A549 (cell line): ENCODE measurements at regions not wholly inside any gene's neighbourhood (a gene's known extent, or its start where the extent isn't known, plus 50 kb on each side); places are given as distances from the start of the nearest gene placed in this dataset.

ENCODE experiments used
- ATAC-seq, 2 experiments: fragments of 200-7000 bp in 1 of 2; fragments of >200 bp in 1 of 2; cut with Nextera tagmentation in 1 of 2; cut with Tn5 transposase in 1 of 2; 3 replicates each; pipeline versions ENCODE4 v1.8.0 to v1.9.1; 2018 to 2020; ENCODE audit warnings: mild to moderate bottlenecking in 1 of 2, moderate library complexity in 1 of 2
- CTCF ChIA-PET: fragments of 300-600 bp; sonication (Branson Sonifier 250); formaldehyde crosslinking; extraction: SDS; loops from one replicate; lab custom pipeline; 2021; ENCODE audit warnings: antibody characterized with exemption, inconsistent platforms; lab: Yijun Ruan, JAX
- POLR2A ChIA-PET: fragments of 350-600 bp; formaldehyde crosslinking; extraction: SDS; loops from one replicate; lab custom pipeline; 2021; ENCODE audit warnings: antibody characterized with exemption, inconsistent platforms; lab: Yijun Ruan, JAX
- DNase-seq, 2 experiments: peaks; one replicate each; pipeline versions ENCODE4 v3.0.0 to v3.0.0-alpha.2; 2011 to 2016; ENCODE audit warnings: low read depth in 1 of 2, low spot score in 1 of 2
- FAIRE-seq: peaks from 2 replicates; lab custom pipeline; 2011; peaks lifted over from hg19 to GRCh38; lab: Jason Lieb, UNC
- H3K27ac ChIP-seq, 2 experiments: fragments of >200 bp; sonication (Bioruptor Twin); formaldehyde crosslinking; 3 replicates each; pipeline ENCODE4 v1.5.1; 2016 to 2017
- H3K4me1 ChIP-seq: fragments of >200 bp; sonication (Bioruptor Twin); formaldehyde crosslinking; 3 replicates; pipeline ENCODE4 v1.6.1; 2016
- H3K4me2 ChIP-seq: fragments of >200 bp; sonication (Bioruptor Twin); formaldehyde crosslinking; 3 replicates; pipeline ENCODE4 v1.6.1; 2016
- H3K4me3 ChIP-seq: fragments of >200 bp; sonication (Bioruptor Twin); formaldehyde crosslinking; 3 replicates; pipeline ENCODE4 v1.5.1; 2016
- H3K9me3 ChIP-seq: fragments of >200 bp; sonication (Bioruptor Twin); formaldehyde crosslinking; 3 replicates; pipeline ENCODE4 v1.6.1; 2016
- CBX2 ChIP-seq: fragments of 200-600 bp; sonication (generic); IDR thresholded peaks from 2 replicates; pipeline ENCODE4 v1.6.1; 2016; ENCODE audit warnings: low read depth, mild to moderate bottlenecking, borderline replicate concordance
- CBX8 ChIP-seq: fragments of 200-600 bp; sonication (generic); IDR thresholded peaks from 2 replicates; pipeline ENCODE4 v1.6.1; 2016
- ELK1 ChIP-seq: fragments of 150-350 bp; IDR thresholded peaks from 2 replicates; pipeline ENCODE4 v1.6.1; 2014; ENCODE audit warnings: low read depth, mild to moderate bottlenecking, low read length
- ESRRA ChIP-seq: fragments of 150-350 bp; IDR thresholded peaks from 2 replicates; pipeline ENCODE4 v1.6.1; 2014; ENCODE audit warnings: mild to moderate bottlenecking, low read length, borderline replicate concordance
- FOSL2 ChIP-seq, 2 experiments: fragments of 450-650 bp in 1 of 2; fragments of >200 bp in 1 of 2; sonication (Bioruptor Twin) in 1 of 2; formaldehyde crosslinking; IDR thresholded peaks; 2 replicates each; pipeline versions ENCODE4 v1.5.0 to v1.6.1; 2016 to 2020; ENCODE audit warnings: mild to moderate bottlenecking in 1 of 2, moderate library complexity in 1 of 2
- FOXS1 ChIP-seq: fragments of 250-450 bp; sonication (Bioruptor Pico); IDR thresholded peaks from 2 replicates; pipeline ENCODE4 v1.5.0; 2020; ENCODE audit warnings: mild to moderate bottlenecking, moderate library complexity
- GATA3 ChIP-seq: IDR thresholded peaks from 2 replicates; pipeline ENCODE4 v1.6.1; 2012; ENCODE audit warnings: borderline replicate concordance
- HDAC2 ChIP-seq: fragments of 200-600 bp; sonication (generic); IDR thresholded peaks from 2 replicates; pipeline ENCODE4 v1.6.1; 2016
- HOXA7 ChIP-seq: fragments of 250-450 bp; sonication (Bioruptor Pico); IDR thresholded peaks from 2 replicates; pipeline ENCODE4 v1.5.0; 2020; ENCODE audit warnings: mild to moderate bottlenecking, moderate library complexity
- JUN ChIP-seq, 2 experiments: fragments of >200 bp; sonication (Bioruptor Twin); formaldehyde crosslinking; IDR thresholded peaks; 2 replicates in 1 of 2; 3 replicates in 1 of 2; pipeline ENCODE4 v1.6.1; 2016 to 2017
- JUNB ChIP-seq: fragments of >200 bp; sonication (Bioruptor Twin); formaldehyde crosslinking; IDR thresholded peaks from 2 replicates; pipeline ENCODE4 v1.6.1; 2016
- KDM5A ChIP-seq: fragments of 200-600 bp; sonication (generic); IDR thresholded peaks from 2 replicates; pipeline ENCODE4 v1.6.1; 2016; ENCODE audit warnings: antibody characterized with exemption, mild to moderate bottlenecking
- MAFK ChIP-seq: fragments of 450-650 bp; IDR thresholded peaks from 2 replicates; pipeline ENCODE4 v1.6.1; 2014; ENCODE audit not compliant: partially characterized antibody
- MAX ChIP-seq: IDR thresholded peaks from 2 replicates; pipeline ENCODE4 v1.6.1; 2012
- MYC ChIP-seq: IDR thresholded peaks from 2 replicates; pipeline ENCODE4 v1.6.1; 2012; ENCODE audit warnings: mild to moderate bottlenecking, inconsistent platforms, low read length, improper control_type of control experiment, borderline replicate concordance
- NPAS2 ChIP-seq: fragments of 250-450 bp; sonication (Bioruptor Pico); IDR thresholded peaks from 2 replicates; pipeline ENCODE4 v1.8.0; 2022; ENCODE audit warnings: mild to moderate bottlenecking, moderate library complexity, borderline replicate concordance
- PHF8 ChIP-seq: fragments of 200-600 bp; sonication (generic); IDR thresholded peaks from 2 replicates; pipeline ENCODE4 v1.6.1; 2016; ENCODE audit warnings: low read depth, mild to moderate bottlenecking, antibody characterized with exemption, moderate library complexity, borderline replicate concordance
- RAD21 ChIP-seq, 2 experiments: fragments of >200 bp in 1 of 2; sonication (Bioruptor Twin) in 1 of 2; formaldehyde crosslinking in 1 of 2; IDR thresholded peaks in 1 of 2; conservative IDR thresholded peaks in 1 of 2; 2 replicates in 1 of 2; 3 replicates in 1 of 2; pipeline ENCODE4 v1.6.1; 2012 to 2018; ENCODE audit warnings: inconsistent platforms in 1 of 2
- ZSCAN20 ChIP-seq: fragments of 250-450 bp; sonication (Bioruptor Pico); IDR thresholded peaks from 2 replicates; pipeline ENCODE4 v1.8.0; 2022; ENCODE audit warnings: mild to moderate bottlenecking, moderate library complexity
- WGBS: methylation state at CpG from one replicate; pipeline ENCODE4 v1.1.6; 2017; ENCODE audit errors: missing lambda C conversion rate; 5-methylcytosine and 5-hydroxymethylcytosine counted together
- TF ChIP-seq, protein P1 (sequence below): fragments of 250-450 bp; sonication (Bioruptor Pico); IDR thresholded peaks from 2 replicates; pipeline ENCODE4 v1.5.0; 2020; ENCODE audit warnings: low read depth, mild to moderate bottlenecking, moderate library complexity
- TF ChIP-seq, protein P2 (sequence below): fragments of >200 bp; sonication (Bioruptor Twin); formaldehyde crosslinking; IDR thresholded peaks from 3 replicates; pipeline ENCODE4 v1.5.1; 2016
- TF ChIP-seq, protein P3 (sequence below): fragments of >200 bp; sonication (Bioruptor Twin); formaldehyde crosslinking; IDR thresholded peaks from 3 replicates; pipeline ENCODE4 v1.6.1; 2016

DNA sequence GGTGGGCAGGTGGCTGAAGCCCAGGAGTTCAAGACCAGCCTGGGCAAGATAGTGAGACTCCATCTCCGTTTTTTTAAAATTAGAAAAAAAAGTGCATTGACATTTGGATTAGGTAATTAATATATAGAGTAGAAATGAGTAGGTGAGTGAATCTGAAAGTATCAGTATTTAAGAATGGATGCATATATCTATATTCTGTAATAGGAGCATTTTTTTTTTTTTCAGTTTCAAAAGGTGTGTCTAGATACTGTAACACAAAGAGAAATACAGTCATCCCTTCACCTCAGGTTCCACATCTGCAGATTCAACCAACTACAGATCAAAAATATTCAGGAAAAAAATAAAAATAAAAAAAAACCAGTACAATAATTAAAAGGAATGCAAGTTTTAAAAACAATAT, 50.8 kb downstream of the RBM27 start:
- no peak for FAIRE-seq
- ChIA-PET POLR2A (no interaction called here), CTCF (no interaction called here)
- no peak overlapping the region for H3K27ac ChIP-seq
- H3K9me3 ChIP-seq, result no peaks in the 10 kb centered on the region
- no peak overlapping the region for H3K4me2 ChIP-seq
- 89% methylated on average over 1 of the region's 1 CpG for WGBS
- no peak for ATAC-seq
- H3K4me3 ChIP-seq, result no peak overlapping the region
- no peaks in the 10 kb centered on the region for H3K4me1 ChIP-seq
- no peak for DNase-seq
- no peak for TF ChIP-seq FOXS1 (CRISPR knock-in tag)
- no peak for TF ChIP-seq PHF8
- TF ChIP-seq, protein P1, sequence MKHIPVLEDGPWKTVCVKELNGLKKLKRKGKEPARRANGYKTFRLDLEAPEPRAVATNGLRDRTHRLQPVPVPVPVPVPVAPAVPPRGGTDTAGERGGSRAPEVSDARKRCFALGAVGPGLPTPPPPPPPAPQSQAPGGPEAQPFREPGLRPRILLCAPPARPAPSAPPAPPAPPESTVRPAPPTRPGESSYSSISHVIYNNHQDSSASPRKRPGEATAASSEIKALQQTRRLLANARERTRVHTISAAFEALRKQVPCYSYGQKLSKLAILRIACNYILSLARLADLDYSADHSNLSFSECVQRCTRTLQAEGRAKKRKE, result no peak
- TF ChIP-seq CBX8, result no peak
- TF ChIP-seq MAFK, result no peak
- no peak for TF ChIP-seq RAD21 (conservative IDR thresholded peaks at IDR 0.05 in 1 of 2, IDR thresholded peaks at IDR 0.05 in 1 of 2)
- no peak for TF ChIP-seq ELK1
- TF ChIP-seq KDM5A, result no peak
- TF ChIP-seq HDAC2, result no peak
- no peak for TF ChIP-seq NPAS2
- TF ChIP-seq ZSCAN20 (CRISPR knock-in tag), result no peak

DNA sequence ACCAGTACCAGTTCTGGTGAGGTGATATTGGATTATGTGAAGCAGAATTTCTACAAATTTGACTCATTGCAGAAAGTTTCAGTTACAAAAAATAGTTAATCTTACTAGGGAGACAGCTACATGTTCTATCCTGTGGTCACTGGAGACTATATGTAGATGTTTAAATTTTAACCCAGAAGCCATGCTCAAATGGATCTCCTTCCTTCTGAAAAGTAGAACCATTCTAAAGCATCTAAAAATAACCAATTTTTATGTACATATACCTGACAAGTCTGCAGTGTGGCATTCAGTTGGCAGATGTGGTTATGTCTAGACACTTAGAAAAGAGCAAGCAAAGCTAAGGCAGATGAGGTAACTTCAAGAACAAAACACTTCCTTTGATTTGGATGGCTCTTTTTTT, 65.5 kb upstream of the POU4F3 start:
- no peak for DNase-seq
- Histone ChIP-seq H3K4me3 (no peak overlapping the region), H3K27ac (no peak overlapping the region), H3K4me1 (no peaks in the 10 kb centered on the region), H3K9me3 (no peaks in the 10 kb centered on the region), H3K4me2 (no peak overlapping the region)
- POLR2A ChIA-PET, result no interaction called here
- CTCF ChIA-PET, result no interaction called here
- no peak for TF ChIP-seq JUN (IDR thresholded peaks at IDR 0.05)
- no peak for TF ChIP-seq CBX8
- no peak for TF ChIP-seq CBX2
- TF ChIP-seq, protein P2, sequence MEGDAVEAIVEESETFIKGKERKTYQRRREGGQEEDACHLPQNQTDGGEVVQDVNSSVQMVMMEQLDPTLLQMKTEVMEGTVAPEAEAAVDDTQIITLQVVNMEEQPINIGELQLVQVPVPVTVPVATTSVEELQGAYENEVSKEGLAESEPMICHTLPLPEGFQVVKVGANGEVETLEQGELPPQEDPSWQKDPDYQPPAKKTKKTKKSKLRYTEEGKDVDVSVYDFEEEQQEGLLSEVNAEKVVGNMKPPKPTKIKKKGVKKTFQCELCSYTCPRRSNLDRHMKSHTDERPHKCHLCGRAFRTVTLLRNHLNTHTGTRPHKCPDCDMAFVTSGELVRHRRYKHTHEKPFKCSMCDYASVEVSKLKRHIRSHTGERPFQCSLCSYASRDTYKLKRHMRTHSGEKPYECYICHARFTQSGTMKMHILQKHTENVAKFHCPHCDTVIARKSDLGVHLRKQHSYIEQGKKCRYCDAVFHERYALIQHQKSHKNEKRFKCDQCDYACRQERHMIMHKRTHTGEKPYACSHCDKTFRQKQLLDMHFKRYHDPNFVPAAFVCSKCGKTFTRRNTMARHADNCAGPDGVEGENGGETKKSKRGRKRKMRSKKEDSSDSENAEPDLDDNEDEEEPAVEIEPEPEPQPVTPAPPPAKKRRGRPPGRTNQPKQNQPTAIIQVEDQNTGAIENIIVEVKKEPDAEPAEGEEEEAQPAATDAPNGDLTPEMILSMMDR, result no peak
- TF ChIP-seq ELK1, result no peak
- no peak for TF ChIP-seq MAX
- TF ChIP-seq, protein P3, sequence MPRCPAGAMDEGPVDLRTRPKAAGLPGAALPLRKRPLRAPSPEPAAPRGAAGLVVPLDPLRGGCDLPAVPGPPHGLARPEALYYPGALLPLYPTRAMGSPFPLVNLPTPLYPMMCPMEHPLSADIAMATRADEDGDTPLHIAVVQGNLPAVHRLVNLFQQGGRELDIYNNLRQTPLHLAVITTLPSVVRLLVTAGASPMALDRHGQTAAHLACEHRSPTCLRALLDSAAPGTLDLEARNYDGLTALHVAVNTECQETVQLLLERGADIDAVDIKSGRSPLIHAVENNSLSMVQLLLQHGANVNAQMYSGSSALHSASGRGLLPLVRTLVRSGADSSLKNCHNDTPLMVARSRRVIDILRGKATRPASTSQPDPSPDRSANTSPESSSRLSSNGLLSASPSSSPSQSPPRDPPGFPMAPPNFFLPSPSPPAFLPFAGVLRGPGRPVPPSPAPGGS, result no peak
- no peak for TF ChIP-seq HOXA7
- TF ChIP-seq ESRRA, result no peak
- peak; percentile 72 for FAIRE-seq
- ATAC-seq, result no peak

- Histone ChIP-seq H3K4me3 (no peak overlapping the region), H3K4me1 (peaks cover 27% of the 10 kb centered on the region), H3K27ac (peak overlapping the region; percentile 37 to 59; a peak in 4 of 6 replicates), H3K9me3 (no peaks in the 10 kb centered on the region), H3K4me2 (peak overlapping the region; percentile 74)
- peak; percentile 86 to 91; a peak in 5 of 6 replicates for ATAC-seq
- peak; percentile 33; the same call in 1 of the 2 replicates for TF ChIP-seq FOSL2 (IDR thresholded peaks at IDR 0.05)
- peak; percentile 78 for TF ChIP-seq FOSL2 (CRISPR knock-in tag; IDR thresholded peaks at IDR 0.05)
- TF ChIP-seq GATA3, result peak; percentile 25; the same call in 1 of the 2 replicates
- peak; percentile 25; the same call in 1 of the 2 replicates for TF ChIP-seq JUNB
- TF ChIP-seq MAX, result no peak
- no peak for TF ChIP-seq MYC
- 34% methylated on average over 4 of the region's 4 CpGs for WGBS
- no peak for FAIRE-seq
- POLR2A ChIA-PET, result no interaction called here
- CTCF ChIA-PET, result no interaction called here
- DNase-seq, result peak; percentile 38 to 68
Observed at GRCh38 chr5:146283344-146283761, 55.3 kb upstream of the POU4F3 start.
